ENCODE measurements at regions not wholly inside any gene's neighbourhood (a gene's known extent, or its start where the extent isn't known, plus 50 kb on each side); places are given as distances from the start of the nearest gene placed in this dataset.

DNA sequence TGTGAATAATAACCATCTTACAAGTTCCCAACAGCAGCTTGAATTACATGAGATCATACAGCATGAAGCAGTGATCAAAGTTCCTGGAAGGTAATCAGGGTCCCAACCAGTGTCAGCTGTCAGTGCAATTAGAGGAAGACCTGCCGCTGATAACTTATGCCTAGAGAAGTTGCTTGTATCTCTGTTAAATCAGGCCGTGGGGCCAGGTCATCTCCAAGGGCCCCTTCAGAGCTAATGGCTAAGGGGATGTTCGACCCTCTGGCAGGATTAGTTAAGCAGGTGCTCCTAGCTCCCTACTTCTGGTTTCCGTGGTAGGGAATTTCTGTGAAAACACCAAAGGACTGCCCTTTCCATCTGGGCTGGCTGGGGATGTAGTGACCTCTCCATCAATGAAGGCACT is 251.0 kb downstream of the FAM43A start:
- TF ChIP-seq EGR1 (IDR thresholded peaks at IDR 0.05) = no peak
- TF ChIP-seq CREB1 (IDR thresholded peaks at IDR 0.05; ENCODE audit: low read depth) = no peak
- TF ChIP-seq CEBPB (IDR thresholded peaks at IDR 0.05) = no peak
- TF ChIP-seq FOXM1 (IDR thresholded peaks at IDR 0.05; ENCODE audit: borderline replicate concordance, low read depth) = no peak
- TF ChIP-seq TEAD4 (IDR thresholded peaks at IDR 0.05) = no peak
- TF ChIP-seq, protein P1, sequence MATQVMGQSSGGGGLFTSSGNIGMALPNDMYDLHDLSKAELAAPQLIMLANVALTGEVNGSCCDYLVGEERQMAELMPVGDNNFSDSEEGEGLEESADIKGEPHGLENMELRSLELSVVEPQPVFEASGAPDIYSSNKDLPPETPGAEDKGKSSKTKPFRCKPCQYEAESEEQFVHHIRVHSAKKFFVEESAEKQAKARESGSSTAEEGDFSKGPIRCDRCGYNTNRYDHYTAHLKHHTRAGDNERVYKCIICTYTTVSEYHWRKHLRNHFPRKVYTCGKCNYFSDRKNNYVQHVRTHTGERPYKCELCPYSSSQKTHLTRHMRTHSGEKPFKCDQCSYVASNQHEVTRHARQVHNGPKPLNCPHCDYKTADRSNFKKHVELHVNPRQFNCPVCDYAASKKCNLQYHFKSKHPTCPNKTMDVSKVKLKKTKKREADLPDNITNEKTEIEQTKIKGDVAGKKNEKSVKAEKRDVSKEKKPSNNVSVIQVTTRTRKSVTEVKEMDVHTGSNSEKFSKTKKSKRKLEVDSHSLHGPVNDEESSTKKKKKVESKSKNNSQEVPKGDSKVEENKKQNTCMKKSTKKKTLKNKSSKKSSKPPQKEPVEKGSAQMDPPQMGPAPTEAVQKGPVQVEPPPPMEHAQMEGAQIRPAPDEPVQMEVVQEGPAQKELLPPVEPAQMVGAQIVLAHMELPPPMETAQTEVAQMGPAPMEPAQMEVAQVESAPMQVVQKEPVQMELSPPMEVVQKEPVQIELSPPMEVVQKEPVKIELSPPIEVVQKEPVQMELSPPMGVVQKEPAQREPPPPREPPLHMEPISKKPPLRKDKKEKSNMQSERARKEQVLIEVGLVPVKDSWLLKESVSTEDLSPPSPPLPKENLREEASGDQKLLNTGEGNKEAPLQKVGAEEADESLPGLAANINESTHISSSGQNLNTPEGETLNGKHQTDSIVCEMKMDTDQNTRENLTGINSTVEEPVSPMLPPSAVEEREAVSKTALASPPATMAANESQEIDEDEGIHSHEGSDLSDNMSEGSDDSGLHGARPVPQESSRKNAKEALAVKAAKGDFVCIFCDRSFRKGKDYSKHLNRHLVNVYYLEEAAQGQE (IDR thresholded peaks at IDR 0.05; ENCODE audit: low read depth) = no peak
- no peak for TF ChIP-seq YY1 (IDR thresholded peaks at IDR 0.05; ENCODE audit: low read depth)
- TF ChIP-seq, protein P2, sequence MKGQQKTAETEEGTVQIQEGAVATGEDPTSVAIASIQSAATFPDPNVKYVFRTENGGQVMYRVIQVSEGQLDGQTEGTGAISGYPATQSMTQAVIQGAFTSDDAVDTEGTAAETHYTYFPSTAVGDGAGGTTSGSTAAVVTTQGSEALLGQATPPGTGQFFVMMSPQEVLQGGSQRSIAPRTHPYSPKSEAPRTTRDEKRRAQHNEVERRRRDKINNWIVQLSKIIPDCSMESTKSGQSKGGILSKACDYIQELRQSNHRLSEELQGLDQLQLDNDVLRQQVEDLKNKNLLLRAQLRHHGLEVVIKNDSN (IDR thresholded peaks at IDR 0.05) = no peak
- TF ChIP-seq TCF12 (IDR thresholded peaks at IDR 0.05; ENCODE audit: low read depth) = no peak
- no peak for TF ChIP-seq NFIC (IDR thresholded peaks at IDR 0.05)
- TF ChIP-seq MAX (IDR thresholded peaks at IDR 0.05) = no peak
- TF ChIP-seq ZBTB7A (IDR thresholded peaks at IDR 0.05; ENCODE audit: low read depth) = no peak
- no peak for TF ChIP-seq RAD21 (IDR thresholded peaks at IDR 0.05; ENCODE audit: low read depth)
- TF ChIP-seq EP300 (IDR thresholded peaks at IDR 0.05; ENCODE audit: borderline replicate concordance) = no peak
- TF ChIP-seq TAF1 (IDR thresholded peaks at IDR 0.05; ENCODE audit: low read depth) = no peak

- TF ChIP-seq EGR1 (IDR thresholded peaks at IDR 0.05) (no peak), CREB1 (IDR thresholded peaks at IDR 0.05; ENCODE audit: low read depth) (no peak), CEBPB (IDR thresholded peaks at IDR 0.05) (no peak), MAX (IDR thresholded peaks at IDR 0.05) (no peak), NFIC (IDR thresholded peaks at IDR 0.05) (no peak)
- TF ChIP-seq, protein P1 (IDR thresholded peaks at IDR 0.05; ENCODE audit: low read depth) = no peak
Observed at GRCh38 chr3:194937144-194937543, 251.5 kb downstream of the FAM43A start.

DNA sequence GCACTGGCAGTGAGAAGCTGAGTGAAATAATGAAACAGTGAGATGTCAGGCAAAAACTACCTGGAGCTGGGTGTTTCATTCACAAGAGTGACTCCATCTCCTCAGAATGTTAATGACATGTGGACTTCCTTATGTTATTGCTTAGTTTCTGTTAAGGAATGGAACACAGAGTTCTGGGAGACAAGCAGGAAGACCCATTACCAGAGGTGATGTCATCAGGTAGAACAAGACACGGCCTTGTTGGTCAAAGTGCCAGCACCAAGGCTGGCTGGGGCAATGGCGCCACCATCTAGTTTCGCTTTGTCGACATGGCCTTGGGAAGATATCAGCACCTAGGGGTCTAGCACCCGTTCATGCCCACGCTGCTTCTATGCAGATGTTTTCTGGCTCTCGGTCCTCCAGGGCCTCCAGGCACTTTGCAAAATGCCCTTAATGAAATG is 252.2 kb downstream of the FAM43A start:
- TF ChIP-seq, protein P2 (IDR thresholded peaks at IDR 0.05) = no peak
- TF ChIP-seq TCF12 (IDR thresholded peaks at IDR 0.05; ENCODE audit: low read depth) (no peak), NFIC (IDR thresholded peaks at IDR 0.05) (no peak), YY1 (IDR thresholded peaks at IDR 0.05; ENCODE audit: low read depth) (no peak), TAF1 (IDR thresholded peaks at IDR 0.05; ENCODE audit: low read depth) (no peak), CEBPB (IDR thresholded peaks at IDR 0.05) (no peak), MAX (IDR thresholded peaks at IDR 0.05) (no peak), TEAD4 (IDR thresholded peaks at IDR 0.05) (no peak), EP300 (IDR thresholded peaks at IDR 0.05; ENCODE audit: borderline replicate concordance) (no peak)

GRCh38 chr3:194938845-194939531 is 253.3 kb downstream of the FAM43A start:
- no peak for TF ChIP-seq TEAD4 (IDR thresholded peaks at IDR 0.05)
- no peak for TF ChIP-seq NFIC (IDR thresholded peaks at IDR 0.05)
- TF ChIP-seq CREB1 (IDR thresholded peaks at IDR 0.05; ENCODE audit: low read depth) = no peak
- TF ChIP-seq TAF1 (IDR thresholded peaks at IDR 0.05; ENCODE audit: low read depth) = no peak
- no peak for TF ChIP-seq FOXM1 (IDR thresholded peaks at IDR 0.05; ENCODE audit: borderline replicate concordance, low read depth)
- TF ChIP-seq, protein P2 (IDR thresholded peaks at IDR 0.05) = no peak

DNA sequence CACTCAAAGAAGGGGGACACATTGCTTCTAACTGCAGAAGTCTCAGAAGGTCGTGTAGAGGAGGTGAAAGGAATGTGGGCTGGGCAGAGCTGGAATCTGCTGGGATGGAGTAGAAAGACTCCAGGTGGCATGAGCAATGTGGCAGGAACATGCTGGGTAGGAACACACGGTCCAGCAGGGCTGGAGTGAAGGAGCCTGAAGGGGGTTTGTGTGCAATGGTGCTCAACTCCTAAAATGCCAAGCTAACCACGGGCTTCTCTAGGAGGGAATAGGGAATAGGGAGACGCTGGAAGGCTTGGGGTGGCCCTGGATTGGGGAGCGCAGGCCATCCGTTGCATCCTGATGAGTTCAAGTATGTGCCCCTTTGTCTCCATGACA is 253.8 kb downstream of the FAM43A start:
- TF ChIP-seq ZBTB7A (IDR thresholded peaks at IDR 0.05; ENCODE audit: low read depth) (no peak), YY1 (IDR thresholded peaks at IDR 0.05; ENCODE audit: low read depth) (no peak), EP300 (IDR thresholded peaks at IDR 0.05; ENCODE audit: borderline replicate concordance) (no peak), CREB1 (IDR thresholded peaks at IDR 0.05; ENCODE audit: low read depth) (no peak), TEAD4 (IDR thresholded peaks at IDR 0.05) (no peak), MAX (IDR thresholded peaks at IDR 0.05) (no peak), NFIC (IDR thresholded peaks at IDR 0.05) (no peak), TCF12 (IDR thresholded peaks at IDR 0.05; ENCODE audit: low read depth) (no peak), CEBPB (IDR thresholded peaks at IDR 0.05) (no peak), RAD21 (IDR thresholded peaks at IDR 0.05; ENCODE audit: low read depth) (no peak), FOXM1 (IDR thresholded peaks at IDR 0.05; ENCODE audit: borderline replicate concordance, low read depth) (no peak), TAF1 (IDR thresholded peaks at IDR 0.05; ENCODE audit: low read depth) (no peak), EGR1 (IDR thresholded peaks at IDR 0.05) (no peak)
- TF ChIP-seq, protein P1 (IDR thresholded peaks at IDR 0.05; ENCODE audit: low read depth) = no peak
- TF ChIP-seq, protein P2 (IDR thresholded peaks at IDR 0.05) = no peak
